ENCODE measurements at regions not wholly inside any gene's neighbourhood (a gene's known extent, or its start where the extent isn't known, plus 50 kb on each side); places are given as distances from the start of the nearest gene placed in this dataset.

- TF ChIP-seq CTCF (IDR thresholded peaks at IDR 0.05) (no peak), POLR2A (IDR thresholded peaks at IDR 0.05) (no peak)
Measured at GRCh38 chr5:172525996-172526360, 71.7 kb upstream of the SH3PXD2B start.

Data from right lobe of liver (tissue), 4 donors.